ENCODE measurements at regions not wholly inside any gene's neighbourhood (a gene's known extent, or its start where the extent isn't known, plus 50 kb on each side); places are given as distances from the start of the nearest gene placed in this dataset.
A peak's percentile ranks its signal among the peaks of the same experiment; 100 is the strongest.
"Not testable (repeated sequence)": the region's sequence is repeated elsewhere in the genome, so short reads cannot be mapped to it uniquely, and the experiment has no call there.

- DNase-seq: no peak
Observed at GRCh38 chr22:23394525-23395326, 185.4 kb downstream of the IGLL1 start.

DNA sequence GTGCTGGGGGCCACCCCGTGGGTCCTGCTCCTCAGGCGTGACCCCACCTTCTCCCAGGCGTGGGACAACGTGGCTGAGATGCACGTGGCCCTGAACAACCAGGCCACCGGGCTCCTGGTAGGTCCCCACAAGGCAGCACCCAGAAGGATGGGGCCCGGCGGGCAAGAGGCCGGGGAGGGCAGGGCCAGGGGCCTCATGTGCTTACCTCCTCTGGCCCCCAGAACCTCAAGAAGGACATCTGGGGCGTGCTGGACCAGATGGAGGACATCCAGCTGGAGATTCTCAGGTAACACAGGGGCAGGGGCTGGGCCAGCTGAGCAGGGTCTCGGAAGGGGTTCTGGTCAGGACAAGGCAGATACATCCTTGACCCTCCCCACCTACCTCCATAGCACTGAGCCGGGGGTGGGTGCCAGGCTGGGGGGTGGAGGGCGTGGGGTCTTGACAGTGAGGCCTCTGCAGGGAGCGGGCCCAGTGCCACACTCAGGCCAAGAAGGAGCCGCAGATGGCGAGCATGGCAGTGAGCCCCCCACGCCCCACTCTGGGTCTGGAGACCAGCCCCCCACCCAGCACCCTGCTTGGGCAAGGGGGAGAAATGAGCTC is 186.3 kb downstream of the IGLL1 start:
- no peak for DNase-seq

DNA sequence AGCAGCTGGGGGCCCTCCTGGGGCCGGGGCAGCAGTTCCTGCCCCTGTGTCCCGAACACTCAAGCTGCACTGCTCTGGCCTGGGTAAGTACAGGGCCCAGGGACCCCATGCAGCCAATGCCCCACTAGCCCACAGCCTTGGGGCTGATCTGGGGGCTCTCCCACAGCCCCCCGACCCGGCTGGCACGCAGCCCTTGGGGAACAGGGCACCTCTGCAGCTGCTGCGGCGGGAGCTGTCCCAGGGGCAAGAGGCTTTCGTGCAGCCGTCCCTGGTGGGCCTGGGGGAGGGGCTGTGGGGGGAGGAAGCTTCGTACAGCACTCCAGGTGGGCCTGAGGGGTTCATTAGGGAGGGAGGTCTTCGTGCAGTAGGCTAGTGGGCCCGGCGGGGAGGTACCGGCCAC is 186.9 kb downstream of the IGLL1 start:
- DNase-seq: not testable (repeated sequence)

- no peak for DNase-seq
Observed at GRCh38 chr22:23392420-23393121, 187.5 kb downstream of the IGLL1 start.

DNA sequence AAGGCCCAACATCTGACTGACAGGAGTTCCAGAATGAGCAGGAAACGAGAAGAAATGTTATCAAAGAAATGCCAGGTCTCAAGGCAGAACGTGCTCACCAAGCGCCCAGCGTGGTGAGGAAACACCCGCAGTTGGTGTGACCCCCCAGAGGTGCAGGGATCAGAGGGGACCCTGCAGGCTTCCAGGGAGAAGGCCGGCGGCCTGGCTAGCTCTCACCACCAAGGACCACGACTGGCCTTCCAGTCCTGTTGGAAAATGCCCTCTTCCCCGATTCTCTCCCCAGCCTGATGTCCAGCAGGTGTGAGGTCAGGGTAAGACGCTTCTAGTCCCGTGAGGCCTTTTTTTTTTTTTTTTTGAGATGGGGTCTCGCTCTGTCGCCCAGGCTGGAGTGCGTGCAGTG is 189.1 kb downstream of the IGLL1 start:
- DNase-seq: no peak

DNA sequence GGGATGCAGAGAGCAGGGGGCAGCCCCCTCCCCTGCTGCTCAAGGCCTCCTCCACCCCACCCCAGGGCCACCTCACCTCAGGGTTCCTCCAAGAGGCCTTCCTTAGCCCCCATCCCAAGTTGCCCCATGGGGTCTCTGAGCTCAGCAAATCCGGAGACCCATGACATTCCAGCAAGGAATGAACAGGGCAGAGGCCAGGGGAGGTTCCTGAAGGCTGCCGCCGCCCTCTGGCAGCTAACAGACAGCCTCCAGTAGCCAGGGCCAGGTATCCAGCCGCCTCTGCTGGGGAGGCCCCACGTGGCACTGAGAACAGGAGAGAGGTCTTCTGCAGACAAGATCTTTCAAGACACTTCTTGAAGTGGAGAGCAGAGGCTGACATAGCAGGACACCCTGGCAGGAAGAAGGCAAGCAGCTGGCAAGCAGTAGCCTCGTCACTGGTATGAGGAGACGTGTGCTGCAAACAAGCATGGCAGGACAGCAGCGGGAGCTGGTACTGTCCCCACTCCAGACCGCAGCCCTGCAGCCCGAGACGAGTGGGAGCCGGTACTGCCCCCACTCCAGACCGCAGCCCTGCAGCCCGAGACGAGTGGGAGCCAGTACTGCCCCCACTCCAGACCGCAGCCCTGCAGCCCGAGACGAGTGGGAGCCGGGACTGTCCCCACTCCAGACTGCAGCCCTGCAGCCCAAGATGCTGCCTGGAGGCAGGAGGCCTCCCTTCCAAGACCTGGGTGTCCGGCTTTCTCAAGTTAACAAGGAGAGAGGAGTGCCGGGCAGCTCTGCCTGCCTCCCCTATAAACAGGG is 190.6 kb downstream of the IGLL1 start:
- no peak for DNase-seq

- no peak for DNase-seq
Observed at GRCh38 chr22:23388517-23388890, 191.6 kb downstream of the IGLL1 start.

DNA sequence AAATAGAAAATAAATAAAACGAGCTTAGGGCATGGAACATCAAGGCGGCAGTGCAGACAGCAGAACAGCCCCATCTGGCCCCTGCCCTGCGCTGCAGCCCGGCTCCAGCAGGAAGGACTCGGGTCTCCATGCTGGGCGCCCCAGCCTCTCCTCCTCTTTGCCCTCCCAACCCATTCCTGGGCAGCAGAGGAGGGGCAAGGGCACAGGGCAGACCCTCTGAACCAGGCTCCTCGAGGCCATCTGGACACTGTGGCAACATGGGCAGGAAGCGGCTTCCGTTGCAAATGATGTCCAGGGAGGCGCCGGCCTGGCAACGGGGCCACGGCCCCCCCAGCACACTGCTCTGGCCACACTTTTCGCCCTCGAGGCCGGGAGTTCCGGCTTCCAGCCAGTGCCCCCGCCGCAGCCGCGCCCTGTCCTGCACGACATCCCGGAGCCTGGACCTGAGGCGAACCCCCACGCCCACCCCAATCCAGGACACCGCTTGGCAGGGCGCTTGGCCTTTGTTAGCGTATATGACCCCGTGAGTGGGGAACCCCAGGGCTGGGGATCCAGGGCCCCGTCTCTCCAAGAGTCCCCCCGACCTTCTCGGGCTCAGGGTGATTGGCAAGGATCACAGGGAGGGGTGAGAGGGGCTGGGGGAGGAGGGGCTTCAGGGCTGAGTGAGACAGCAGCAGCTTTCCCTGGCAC is 192.1 kb downstream of the IGLL1 start:
- DNase-seq: no peak

DNA sequence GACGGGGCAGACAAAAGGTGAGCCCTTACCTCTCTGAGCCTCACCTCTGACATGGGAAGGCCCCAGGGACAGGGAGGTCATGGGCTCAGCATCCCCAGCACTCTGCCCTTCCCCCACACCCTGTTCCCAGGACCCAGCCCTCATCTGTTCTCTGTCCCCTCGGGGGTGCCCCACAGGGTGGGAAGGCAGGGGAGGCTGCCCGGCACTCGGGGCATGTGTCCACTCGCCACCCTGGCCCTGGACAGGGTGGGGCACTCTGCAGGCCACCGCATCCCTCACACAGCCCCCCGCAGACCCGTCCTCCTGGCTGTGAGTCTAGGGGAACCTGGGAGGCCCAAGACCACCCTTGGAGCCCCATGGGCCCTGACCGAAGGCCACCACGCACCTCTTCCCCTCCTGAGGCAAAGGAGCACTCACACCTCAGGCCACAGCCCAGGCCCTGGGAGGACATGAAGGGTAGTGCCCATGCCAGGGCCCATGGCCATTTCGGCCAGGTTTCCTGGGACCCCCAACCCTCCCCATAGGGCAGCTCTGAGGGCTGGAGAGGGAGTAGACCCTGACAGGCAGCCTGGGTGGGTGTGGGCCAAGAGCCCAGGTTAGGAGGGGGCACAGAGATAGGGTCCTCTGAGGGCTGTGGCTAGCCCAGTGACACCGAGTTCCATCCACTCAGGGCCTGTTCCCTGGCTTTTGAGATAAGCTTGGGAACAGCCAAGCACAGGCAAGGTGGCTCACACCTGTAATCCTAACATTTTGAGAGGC is 193.1 kb downstream of the IGLL1 start:
- DNase-seq: no peak

- peak; percentile 54 for DNase-seq
Observed at GRCh38 chr22:23385678-23386631, 194.1 kb downstream of the IGLL1 start.

- no peak for DNase-seq
Observed at GRCh38 chr22:23384923-23385677, 195.0 kb downstream of the IGLL1 start.

DNA sequence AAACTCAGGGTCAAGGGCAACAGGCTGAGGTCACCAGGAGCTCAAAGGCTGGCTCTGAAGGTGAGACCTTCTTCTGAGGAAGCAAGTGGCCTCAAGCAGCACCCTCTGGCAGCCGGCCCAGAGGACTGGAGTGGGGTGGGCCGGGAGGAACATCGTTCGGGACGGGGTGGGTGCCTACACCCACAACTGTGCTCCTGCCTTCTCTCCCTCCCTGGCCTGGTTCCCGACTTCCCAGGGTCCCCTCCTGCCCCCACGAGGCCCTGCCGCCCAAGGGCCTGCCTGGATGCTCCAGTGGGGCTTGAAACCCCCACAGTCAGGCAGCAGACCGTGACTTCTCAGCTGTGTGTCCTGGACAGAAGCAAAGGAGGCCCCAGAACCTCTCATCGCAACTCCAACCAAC is 195.7 kb downstream of the IGLL1 start:
- no peak for DNase-seq

DNA sequence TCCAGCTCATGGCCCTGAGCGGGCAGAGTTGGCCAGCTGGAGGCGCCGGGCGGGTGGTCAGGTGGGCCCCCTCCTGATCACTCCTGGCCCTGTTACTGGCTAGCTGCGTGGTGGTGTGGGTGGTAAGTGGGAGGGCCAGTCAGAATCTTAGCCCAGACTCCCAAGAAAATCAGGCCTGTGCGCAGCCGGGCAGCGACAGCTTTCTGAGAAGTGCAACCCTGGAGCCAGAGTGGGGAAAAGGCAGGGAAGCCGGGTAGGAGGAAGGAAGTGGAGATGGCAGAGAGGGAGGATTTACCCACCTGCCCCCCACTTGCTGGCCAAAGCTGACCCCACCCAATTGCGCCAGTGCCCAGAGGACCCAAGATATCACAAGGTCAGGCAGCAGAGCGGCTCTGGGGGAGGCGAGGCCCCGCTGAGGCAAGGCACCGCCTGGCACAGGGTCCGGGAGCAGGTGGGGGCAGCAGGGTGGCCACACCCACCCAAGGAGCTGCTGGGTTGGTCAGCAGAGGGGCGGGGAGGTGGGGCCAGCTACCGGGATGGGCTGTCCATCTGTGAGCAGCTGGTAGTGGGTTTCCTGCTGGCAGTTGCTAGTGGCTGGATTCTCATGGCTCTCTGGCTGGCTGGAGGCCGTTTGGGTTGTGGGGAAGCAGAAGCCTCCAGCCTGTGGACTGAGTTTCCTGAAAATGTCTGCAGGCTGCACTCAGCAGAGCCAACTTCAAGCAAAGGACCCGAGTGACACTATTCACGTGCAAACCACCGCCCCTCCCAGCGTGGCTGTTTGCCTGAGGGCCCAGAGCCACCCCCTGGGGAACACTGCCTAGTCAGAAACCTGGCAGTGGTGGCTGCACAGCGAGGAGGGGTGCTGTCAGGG is 196.4 kb downstream of the IGLL1 start:
- DNase-seq: no peak

DNA sequence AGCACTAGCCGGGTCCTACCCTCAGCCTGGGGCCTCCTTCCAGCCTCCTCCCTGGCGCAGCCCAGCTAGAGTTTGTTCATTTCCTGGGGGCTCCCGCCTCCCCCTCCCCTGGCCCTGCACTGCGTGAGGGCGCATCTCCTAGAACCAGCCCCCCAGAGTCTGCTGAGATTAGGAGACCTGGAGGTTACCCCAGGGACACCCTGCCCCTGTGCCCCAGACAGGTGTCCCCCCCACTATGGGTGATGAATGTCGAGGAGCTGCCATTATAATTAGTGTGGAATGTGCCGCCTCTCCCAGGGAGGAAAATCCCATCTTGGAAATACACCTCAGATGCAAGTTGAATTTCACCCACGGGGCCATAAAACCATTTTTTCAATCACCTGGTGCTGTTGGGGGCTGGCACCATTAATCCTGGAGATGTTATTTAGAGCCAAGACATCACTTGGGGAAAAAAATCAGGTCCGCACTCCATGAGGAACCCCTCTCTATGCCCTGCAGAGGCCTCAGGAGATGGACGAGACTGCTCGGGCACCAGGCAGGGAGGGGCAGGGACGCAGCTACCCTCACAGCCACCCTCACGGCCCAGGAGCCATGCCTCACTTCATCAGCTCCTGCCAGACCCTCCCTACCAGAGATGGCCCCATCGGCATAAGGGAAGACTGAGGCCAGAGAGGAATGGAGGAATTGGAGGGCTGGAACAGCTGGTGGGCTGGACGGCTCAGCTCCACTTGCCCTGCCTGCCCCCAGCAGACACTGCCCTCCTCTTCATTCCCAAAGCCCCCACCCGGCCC is 197.5 kb downstream of the IGLL1 start:
- no peak for DNase-seq

- DNase-seq: no peak
Observed at GRCh38 chr22:23381661-23382427, 198.2 kb downstream of the IGLL1 start.

DNA sequence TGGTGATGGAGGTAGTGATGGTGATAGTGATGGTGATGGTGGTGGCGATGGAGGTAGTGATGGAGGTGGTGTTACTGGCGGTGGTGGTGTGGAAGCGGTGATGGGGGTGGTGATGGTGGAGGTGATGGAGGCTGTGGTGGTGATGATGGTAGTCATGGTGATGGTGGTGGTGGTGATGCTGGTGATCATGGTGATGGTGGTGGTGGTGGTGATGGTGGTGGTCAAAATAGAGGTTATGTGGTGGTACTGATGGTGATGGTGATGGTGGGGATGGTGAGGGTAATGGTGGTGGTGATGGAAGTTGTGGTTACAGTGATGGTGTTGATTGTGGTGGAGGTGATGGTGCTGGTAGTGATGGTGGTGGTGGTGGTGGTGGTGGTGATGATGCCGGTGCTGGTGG is 199.2 kb downstream of the IGLL1 start:
- DNase-seq: no peak

DNA sequence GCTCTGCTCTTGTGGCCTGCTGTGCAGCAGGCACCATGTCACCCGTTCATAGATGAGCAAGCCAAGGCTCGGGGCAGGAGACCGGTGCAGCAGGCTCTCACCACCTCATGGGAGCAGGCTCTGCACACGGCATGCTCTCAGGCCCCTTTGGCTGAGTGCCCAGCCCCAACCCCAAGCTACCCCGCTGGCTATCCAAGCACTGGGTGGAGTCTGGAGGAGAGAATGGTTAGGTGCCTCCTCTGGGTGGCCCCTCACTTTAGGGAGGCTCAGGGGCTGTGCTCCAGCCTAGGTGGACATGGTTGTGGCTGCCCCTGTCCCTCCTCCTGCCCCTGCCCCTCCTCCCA is 199.9 kb downstream of the IGLL1 start:
- DNase-seq: no peak

All from fibroblast of skin of abdomen (primary cell).